Cardiac muscle cell (in vitro differentiated cells and primary cell): ENCODE measurements at regions not wholly inside any gene's neighbourhood (a gene's known extent, or its start where the extent isn't known, plus 50 kb on each side); places are given as distances from the start of the nearest gene placed in this dataset.

ENCODE experiments used
- DNase-seq, 2 donors: peaks; one replicate each; pipeline versions ENCODE4 v3.0.0 to v3.0.0-alpha.2; 2010 to 2017; ENCODE audit warnings: low read depth in 1 of 2, low spot score in 1 of 2
- H3K27ac ChIP-seq: fragments of 200-600 bp; sonication (generic); 2 replicates; pipeline ENCODE4 v1.5.1; 2016
- H3K27me3 ChIP-seq: fragments of 200-600 bp; sonication (generic); 2 replicates; pipeline ENCODE4 v1.6.0; 2016; ENCODE audit warnings: control low read depth
- H3K36me3 ChIP-seq: fragments of 200-600 bp; sonication (generic); 2 replicates; pipeline ENCODE4 v1.5.1; 2016; ENCODE audit warnings: control low read depth
- H3K4me1 ChIP-seq: fragments of 200-600 bp; sonication (generic); 2 replicates; pipeline ENCODE4 v1.8.1; 2017; ENCODE audit warnings: low read depth, mild to moderate bottlenecking, mixed run types
- H3K4me3 ChIP-seq: fragments of 200-600 bp; sonication (generic); 2 replicates; pipeline ENCODE4 v1.5.1; 2016; ENCODE audit warnings: mild to moderate bottlenecking
- H3K9me3 ChIP-seq: fragments of 200-600 bp; sonication (generic); 2 replicates; pipeline ENCODE4 v1.5.1; 2017; ENCODE audit warnings: low read depth, mild to moderate bottlenecking, control low read depth
- CTCF ChIP-seq: IDR thresholded peaks from 2 replicates; pipeline ENCODE4 v1.5.1; 2012; ENCODE audit warnings: low read depth, mild to moderate bottlenecking, low read length

GRCh38 chr5:73359395-73359794 is 89.2 kb downstream of the FOXD1 start:
- Histone ChIP-seq H3K36me3 (no peaks in the 10 kb centered on the region), H3K4me3 (no peak overlapping the region), H3K9me3 (no peaks in the 10 kb centered on the region), H3K4me1 (no peaks in the 10 kb centered on the region), H3K27me3 (no peaks in the 10 kb centered on the region), H3K27ac (no peak overlapping the region)
- no peak for DNase-seq
- TF ChIP-seq CTCF = no peak

- Histone ChIP-seq H3K9me3 (no peaks in the 10 kb centered on the region), H3K4me1 (no peaks in the 10 kb centered on the region), H3K4me3 (no peak overlapping the region), H3K36me3 (no peaks in the 10 kb centered on the region), H3K27me3 (peaks cover 3% of the 10 kb centered on the region), H3K27ac (no peak overlapping the region)
- DNase-seq = no peak
- no peak for TF ChIP-seq CTCF
These were observed 90.2 kb downstream of the FOXD1 start for GRCh38 chr5:73358366-73358765.

- Histone ChIP-seq H3K4me3 (no peak overlapping the region), H3K27ac (no peak overlapping the region), H3K36me3 (no peaks in the 10 kb centered on the region), H3K27me3 (peaks cover 4% of the 10 kb centered on the region), H3K9me3 (no peaks in the 10 kb centered on the region), H3K4me1 (no peaks in the 10 kb centered on the region)
- DNase-seq = no peak
- TF ChIP-seq CTCF = no peak
These were observed 91.0 kb downstream of the FOXD1 start for GRCh38 chr5:73357576-73357975.

- peaks cover 4% of the 10 kb centered on the region for H3K27me3 ChIP-seq
- no peak overlapping the region for H3K27ac ChIP-seq
- no peaks in the 10 kb centered on the region for H3K36me3 ChIP-seq
- DNase-seq = no peak
- H3K9me3 ChIP-seq = no peaks in the 10 kb centered on the region
- no peak for TF ChIP-seq CTCF
- H3K4me1 ChIP-seq = no peaks in the 10 kb centered on the region
- no peak overlapping the region for H3K4me3 ChIP-seq
These were observed 93.5 kb downstream of the FOXD1 start for GRCh38 chr5:73355108-73355507.

GRCh38 chr5:73354406-73354805 is 94.2 kb downstream of the FOXD1 start:
- Histone ChIP-seq H3K9me3 (no peaks in the 10 kb centered on the region), H3K36me3 (no peaks in the 10 kb centered on the region), H3K27me3 (peaks cover 4% of the 10 kb centered on the region), H3K4me1 (no peaks in the 10 kb centered on the region), H3K27ac (no peak overlapping the region), H3K4me3 (no peak overlapping the region)
- DNase-seq = no peak
- TF ChIP-seq CTCF = no peak

GRCh38 chr5:73352649-73353230 is 95.8 kb downstream of the FOXD1 start:
- DNase-seq = no peak
- H3K4me1 ChIP-seq = no peaks in the 10 kb centered on the region

More at GRCh38 chr5:73352649-73353230, 95.8 kb downstream of the FOXD1 start:
- Histone ChIP-seq H3K27ac (no peak overlapping the region), H3K36me3 (no peaks in the 10 kb centered on the region), H3K27me3 (peaks cover 4% of the 10 kb centered on the region), H3K9me3 (no peaks in the 10 kb centered on the region), H3K4me3 (no peak overlapping the region)
- no peak for TF ChIP-seq CTCF
